BJ (cell line): ENCODE measurements at regions not wholly inside any gene's neighbourhood (a gene's known extent, or its start where the extent isn't known, plus 50 kb on each side); places are given as distances from the start of the nearest gene placed in this dataset.

Source experiments
- CTCF ChIA-PET: fragments of 350-600 bp; formaldehyde crosslinking; extraction: SDS; loops from one replicate; lab custom pipeline; 2021; ENCODE audit warnings: antibody characterized with exemption, inconsistent platforms; lab: Yijun Ruan, JAX
- POLR2A ChIA-PET: fragments of 300-600 bp; sonication (Branson Sonifier 250); formaldehyde crosslinking; extraction: SDS; loops from one replicate; lab custom pipeline; 2021; ENCODE audit warnings: antibody characterized with exemption; lab: Charles Lee
- DNase-seq: peaks from one replicate; pipeline ENCODE4 v3.0.0-alpha.2; 2011; ENCODE audit warnings: low read depth
- H3K27me3 ChIP-seq: 2 replicates; pipeline ENCODE4 v1.6.0; 2011; ENCODE audit warnings: low read length; ENCODE audit not compliant: control insufficient read depth, insufficient read depth
- H3K36me3 ChIP-seq: 2 replicates; pipeline ENCODE4 v1.5.1; 2011; ENCODE audit warnings: low read length; ENCODE audit not compliant: control insufficient read depth, insufficient read depth
- H3K4me3 ChIP-seq: 2 replicates; pipeline ENCODE4 v1.5.1; 2011; ENCODE audit warnings: low read depth, mild to moderate bottlenecking, control low read depth, low read length
- CTCF ChIP-seq: IDR thresholded peaks from 2 replicates; pipeline ENCODE4 v1.5.1; 2011; ENCODE audit warnings: low read depth, mild to moderate bottlenecking, control low read depth, inconsistent platforms, low read length, moderate library complexity; ENCODE audit not compliant: insufficient read depth

- CTCF ChIA-PET: no interaction called here
- POLR2A ChIA-PET: no interaction called here
Measured at GRCh38 chr6:105499931-105500330, 97.0 kb upstream of the PREP start.

GRCh38 chr6:105499136-105499870 is 96.4 kb upstream of the PREP start:
- ChIA-PET CTCF (no interaction called here), POLR2A (no interaction called here)
- no peaks in the 10 kb centered on the region; the same call in 1 of the 2 replicates for H3K27me3 ChIP-seq
- no peaks in the 10 kb centered on the region for H3K36me3 ChIP-seq
- no peak for TF ChIP-seq CTCF
- DNase-seq: no peak
- no peak overlapping the region for H3K4me3 ChIP-seq

More at GRCh38 chr6:105499931-105500330, 97.0 kb upstream of the PREP start:
- H3K4me3 ChIP-seq: no peak overlapping the region
- H3K27me3 ChIP-seq: no peaks in the 10 kb centered on the region; the same call in 1 of the 2 replicates
- no peaks in the 10 kb centered on the region for H3K36me3 ChIP-seq
- no peak for TF ChIP-seq CTCF
- no peak for DNase-seq

- POLR2A ChIA-PET: no interaction called here
- no peaks in the 10 kb centered on the region; the same call in 1 of the 2 replicates for H3K27me3 ChIP-seq
- CTCF ChIA-PET: interaction anchor here (0.7 to 1.3 kb wide), 2 partner anchors 12 to 15 kb away, joined by 4 read pairs; no protein-coding TSS in a partner anchor
Measured at GRCh38 chr6:105497549-105497948, 94.7 kb upstream of the PREP start.

GRCh38 chr6:105495515-105495914 is 92.6 kb upstream of the PREP start:
- CTCF ChIA-PET: no interaction called here

More at GRCh38 chr6:105497549-105497948, 94.7 kb upstream of the PREP start:
- no peaks in the 10 kb centered on the region for H3K36me3 ChIP-seq
- TF ChIP-seq CTCF: no peak
- DNase-seq: no peak
- no peak overlapping the region for H3K4me3 ChIP-seq

More at GRCh38 chr6:105495515-105495914, 92.6 kb upstream of the PREP start:
- Histone ChIP-seq H3K27me3 (no peaks in the 10 kb centered on the region), H3K4me3 (no peak overlapping the region), H3K36me3 (no peaks in the 10 kb centered on the region)
- no peak for TF ChIP-seq CTCF
- DNase-seq: no peak
- POLR2A ChIA-PET: no interaction called here
